HT1080 (cell line): ENCODE measurements at regions not wholly inside any gene's neighbourhood (a gene's known extent, or its start where the extent isn't known, plus 50 kb on each side); places are given as distances from the start of the nearest gene placed in this dataset.
"Not testable (repeated sequence)": the region's sequence is repeated elsewhere in the genome, so short reads cannot be mapped to it uniquely, and the experiment has no call there.

Experiments
- DNase-seq: peaks from one replicate; pipeline ENCODE4 v3.0.0-alpha.2; 2015; ENCODE audit warnings: low read depth

- DNase-seq, result no peak
These were observed 394.0 kb downstream of the DLEU7 start for GRCh38 chr13:50449465-50449864.

- DNase-seq, result no peak
These were observed 393.2 kb downstream of the DLEU7 start for GRCh38 chr13:50450279-50450678.

DNA sequence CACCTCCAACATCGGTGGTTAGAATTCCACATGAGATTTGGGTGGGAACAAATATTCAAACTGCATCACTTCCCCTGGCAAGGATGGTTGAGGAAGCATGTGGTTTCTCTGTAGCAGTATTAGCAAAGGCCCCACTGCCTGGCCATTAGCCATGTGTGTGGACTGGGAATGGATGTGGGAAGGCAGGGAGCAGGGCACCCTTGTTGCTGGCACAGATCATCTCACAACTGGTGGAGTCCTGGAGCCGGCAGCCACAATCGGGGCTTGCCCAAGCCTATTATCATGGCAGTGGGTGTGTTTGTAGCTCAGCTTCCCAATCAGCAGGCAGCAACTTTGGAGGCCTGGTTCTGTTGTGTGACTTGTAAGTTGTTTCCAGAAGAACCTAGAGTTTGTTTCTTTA is 391.9 kb downstream of the DLEU7 start:
- DNase-seq, result no peak

DNA sequence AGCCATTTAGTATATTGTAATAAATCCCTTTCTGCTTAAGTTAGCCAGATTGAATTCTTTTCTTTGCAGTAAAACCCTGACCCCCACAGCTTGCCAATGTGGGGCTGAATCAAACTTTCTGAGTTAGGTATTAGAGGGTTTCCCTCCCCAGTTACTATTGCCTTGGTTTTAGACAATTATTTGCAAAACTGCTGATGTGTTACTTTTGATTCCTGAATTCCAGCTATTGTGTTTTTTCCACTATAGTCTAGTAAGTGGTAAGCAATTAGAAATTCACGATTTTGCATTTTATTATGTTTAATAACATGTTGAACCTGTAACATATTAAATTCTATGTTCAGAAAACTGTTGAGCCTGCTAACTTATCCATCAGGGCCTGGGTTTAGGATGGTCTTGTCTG is 391.5 kb downstream of the DLEU7 start:
- no peak for DNase-seq

- no peak for DNase-seq
These were observed 390.7 kb downstream of the DLEU7 start for GRCh38 chr13:50452756-50453155.

DNA sequence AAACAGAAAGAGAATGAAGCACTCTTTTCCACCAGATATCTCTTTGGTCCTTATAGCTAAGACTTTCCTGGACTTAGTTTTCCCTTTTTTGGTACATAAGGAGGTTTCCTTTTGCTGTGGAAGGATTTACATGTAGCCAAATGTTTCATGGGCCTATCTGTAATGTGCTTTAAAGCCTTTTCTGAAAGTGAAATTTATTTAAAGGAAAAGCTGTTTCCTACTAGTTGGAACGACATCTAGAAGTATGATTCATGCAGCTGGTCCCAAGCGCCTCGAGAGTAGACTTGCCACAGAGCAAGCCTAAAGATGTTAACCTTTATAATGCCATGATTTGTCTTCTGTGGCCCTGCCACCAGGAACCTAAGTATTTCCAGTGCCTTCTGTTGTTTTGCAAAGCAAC is 390.3 kb downstream of the DLEU7 start:
- no peak for DNase-seq

DNA sequence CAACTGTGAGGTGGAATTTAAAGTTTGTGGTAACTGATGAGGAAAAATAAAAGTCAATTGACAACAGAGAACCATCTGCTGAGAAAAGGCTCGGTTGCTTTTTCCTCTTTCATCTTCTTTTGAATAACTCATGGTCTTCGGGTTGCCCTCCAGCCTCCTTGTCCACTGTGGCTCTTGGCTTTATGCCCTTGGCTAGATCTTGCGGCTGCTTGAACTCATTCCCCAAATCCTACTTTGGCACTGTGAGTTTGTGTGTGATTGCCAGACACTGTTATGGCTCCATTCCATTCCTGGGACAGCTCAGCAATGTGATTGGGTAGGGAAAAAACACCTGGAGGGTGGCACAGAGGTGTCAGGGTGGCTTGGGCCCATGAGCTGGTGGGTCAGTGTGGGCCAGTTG is 387.4 kb downstream of the DLEU7 start:
- DNase-seq, result no peak

DNA sequence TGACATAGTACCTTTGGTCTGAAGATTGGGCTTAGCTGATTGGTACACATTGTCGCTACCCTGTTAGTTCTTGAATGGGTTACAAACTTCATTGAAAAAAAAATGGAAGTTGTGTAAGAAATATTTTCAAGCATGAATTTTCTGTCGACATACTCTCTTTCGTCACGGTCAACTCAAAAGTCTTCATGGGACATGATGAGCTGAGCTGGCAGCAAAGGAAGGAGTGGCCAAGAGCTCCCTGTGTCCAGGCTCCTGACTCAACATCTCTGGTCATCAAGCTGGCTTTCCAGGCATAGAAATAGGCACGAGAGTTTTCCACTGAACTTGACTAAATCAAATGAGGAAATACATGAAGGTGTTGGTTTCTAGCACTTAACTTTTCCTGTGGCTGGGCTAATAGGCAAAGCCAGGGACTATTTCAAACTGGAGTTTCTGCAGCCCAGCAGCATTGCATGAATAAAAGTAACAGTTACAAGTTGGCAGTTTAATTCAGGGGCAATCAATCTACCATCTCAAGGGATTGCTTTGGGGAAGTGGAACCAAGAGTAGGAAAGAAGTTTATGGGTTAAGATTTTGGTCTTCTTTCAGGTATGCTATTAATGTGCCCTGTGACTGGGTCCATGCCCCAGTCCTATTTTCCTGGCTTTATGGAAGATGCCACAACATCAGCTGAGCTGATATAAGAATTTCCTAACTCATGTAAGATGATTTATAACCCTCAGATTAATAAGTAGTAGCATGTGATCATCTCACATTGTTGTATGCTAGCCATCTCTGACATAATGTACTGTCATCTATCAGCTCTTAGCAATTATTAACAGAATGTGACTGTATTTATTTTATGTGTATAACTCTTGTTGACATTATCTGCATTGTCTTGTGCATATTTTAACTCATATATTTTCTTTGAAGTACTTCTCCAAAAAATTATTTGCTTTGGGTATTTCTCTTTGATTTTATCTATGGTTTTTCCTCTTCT is 385.8 kb downstream of the DLEU7 start:
- no peak for DNase-seq

DNA sequence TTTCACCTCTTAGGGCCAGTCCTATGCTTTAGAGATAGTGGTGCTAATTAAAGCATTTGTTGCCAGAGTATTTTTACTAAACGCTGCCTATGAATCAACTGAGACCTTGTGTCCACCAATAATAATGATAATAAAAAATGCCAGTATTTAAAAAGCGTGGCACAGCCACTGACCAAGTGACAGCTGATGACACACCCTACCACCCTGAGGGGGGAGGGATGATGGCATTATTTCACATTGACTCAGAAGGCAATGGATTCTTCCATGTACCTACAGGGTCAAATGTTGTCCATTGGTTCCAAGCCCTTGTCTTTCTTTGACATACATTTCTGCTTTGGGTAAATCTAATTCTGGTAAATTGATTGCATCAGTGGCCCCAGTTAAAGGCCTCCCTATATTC is 384.4 kb downstream of the DLEU7 start:
- no peak for DNase-seq

- DNase-seq, result no peak
These were observed 383.8 kb downstream of the DLEU7 start for GRCh38 chr13:50459658-50460057.

GRCh38 chr13:50460358-50460757 is 383.1 kb downstream of the DLEU7 start:
- no peak for DNase-seq

DNA sequence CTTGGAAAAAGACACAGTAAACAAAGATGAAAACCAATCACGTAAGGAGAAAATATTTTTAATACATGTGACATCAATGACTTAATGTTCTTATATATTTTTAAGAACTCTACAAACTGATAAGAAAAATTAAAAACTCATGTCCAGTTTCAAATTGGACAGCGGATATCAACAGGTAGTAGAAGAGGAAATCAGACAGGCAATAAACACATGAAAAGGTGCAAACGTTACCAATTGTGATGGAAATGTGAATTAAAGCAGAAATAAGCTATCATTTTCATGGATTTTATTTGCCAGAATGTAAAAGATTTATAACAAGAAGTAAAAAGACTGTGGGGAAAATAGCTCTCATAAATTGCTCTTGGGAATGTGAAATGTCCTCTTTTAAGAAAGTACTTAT is 382.3 kb downstream of the DLEU7 start:
- DNase-seq, result no peak

DNA sequence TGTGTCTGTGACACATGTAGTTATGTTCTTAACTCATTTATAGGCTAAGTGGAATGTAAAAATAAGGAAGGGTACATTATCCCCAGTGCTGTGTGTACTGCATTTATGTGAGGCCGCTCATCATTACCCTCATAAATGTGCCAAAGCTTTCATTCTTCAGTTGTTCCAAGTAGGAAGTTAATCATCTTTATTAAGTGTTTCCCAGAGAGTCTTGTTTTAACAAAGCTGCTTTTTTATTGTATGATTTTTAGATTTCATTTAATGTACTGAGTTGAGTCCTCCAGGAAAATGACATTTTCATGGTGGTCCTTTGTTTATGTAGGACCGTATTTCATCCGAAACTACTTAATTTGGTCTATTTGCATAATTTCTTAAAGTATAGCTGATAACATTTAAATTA is 379.8 kb downstream of the DLEU7 start:
- DNase-seq, result no peak

- no peak for DNase-seq
These were observed 378.9 kb downstream of the DLEU7 start for GRCh38 chr13:50464349-50465251.

DNA sequence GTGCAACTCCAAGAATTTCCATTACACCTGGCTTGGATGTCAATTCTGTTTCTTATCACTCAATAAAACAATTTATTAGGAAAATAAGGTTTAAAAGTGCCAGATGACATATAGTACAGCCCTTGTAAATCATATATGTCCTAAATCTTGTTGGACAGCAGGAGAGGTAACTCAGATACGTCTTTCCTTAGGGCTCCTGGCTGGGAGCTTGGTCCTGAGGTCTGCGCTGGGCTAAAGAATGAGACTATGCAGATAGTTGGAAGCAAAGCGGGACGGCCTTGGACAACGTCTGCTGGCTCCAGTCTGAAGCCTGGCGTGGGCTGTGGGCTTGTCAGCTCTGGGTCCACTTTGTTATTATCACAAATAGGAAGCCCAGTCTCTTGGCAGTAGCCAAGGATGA is 377.0 kb downstream of the DLEU7 start:
- DNase-seq, result no peak

- no peak for DNase-seq
These were observed 376.1 kb downstream of the DLEU7 start for GRCh38 chr13:50467156-50468110.

GRCh38 chr13:50468849-50469669 is 374.4 kb downstream of the DLEU7 start:
- no peak for DNase-seq

GRCh38 chr13:50473050-50473449 is 370.4 kb downstream of the DLEU7 start:
- DNase-seq, result not testable (repeated sequence)

- DNase-seq, result no peak
These were observed 369.3 kb downstream of the DLEU7 start for GRCh38 chr13:50474088-50474662.
